ENCODE measurements at regions not wholly inside any gene's neighbourhood (a gene's known extent, or its start where the extent isn't known, plus 50 kb on each side); places are given as distances from the start of the nearest gene placed in this dataset.

- Histone ChIP-seq H2BK12ac (ENCODE audit: low read depth, low read length) (no peak overlapping the region), H3K18ac (ENCODE audit: extremely low read depth, low read length) (no peak overlapping the region), H4K5ac (ENCODE audit: insufficient read length, low read depth, low read length) (no peak overlapping the region), H3K79me2 (ENCODE audit: control insufficient read depth in 1 of 2, insufficient read depth in 2 of 2, low read length in 2 of 2) (no peaks in the 10 kb centered on the region), H2BK15ac (ENCODE audit: low read length) (no peak overlapping the region), H3K9me3 (ENCODE audit: insufficient read depth in 2 of 2, low read depth in 1 of 2, low read length in 1 of 2) (no peaks in the 10 kb centered on the region), H3K23me2 (ENCODE audit: low read depth, low read length) (no peaks in the 10 kb centered on the region), H3K36me3 (ENCODE audit: control insufficient read depth in 2 of 4, insufficient read depth in 4 of 4, low read length in 3 of 4) (no peaks in the 10 kb centered on the region), H3K4me3 (ENCODE audit: extremely low read depth in 1 of 4, insufficient read depth in 2 of 4, low read depth in 3 of 4, low read length in 4 of 4) (no peak overlapping the region), H4K20me1 (replicated peaks in 1 of 2; ENCODE audit: control insufficient read depth in 1 of 2, insufficient read depth in 2 of 2, low read length in 2 of 2) (no peaks in the 10 kb centered on the region), H2BK20ac (ENCODE audit: low read length) (no peak overlapping the region), H3K4me2 (ENCODE audit: insufficient read depth in 1 of 2, low read depth in 2 of 2, low read length in 2 of 2) (no peak overlapping the region), H3K23ac (ENCODE audit: insufficient read length) (no peak overlapping the region), H2BK120ac (replicated peaks; ENCODE audit: low read depth, low read length) (no peak overlapping the region), H3K4me1 (replicated peaks in 1 of 4; ENCODE audit: control insufficient read depth in 3 of 4, insufficient read depth in 4 of 4, low read length in 3 of 4) (no peaks in the 10 kb centered on the region), H3K4ac (replicated peaks; ENCODE audit: insufficient read length, low read depth, low read length) (no peak overlapping the region), H3K27me3 (replicated peaks in 1 of 4; ENCODE audit: control insufficient read depth in 3 of 4, extremely low read depth in 1 of 4, insufficient read depth in 3 of 4, low read length in 3 of 4) (no peaks in the 10 kb centered on the region), H2AK5ac (ENCODE audit: low read depth, low read length) (no peak overlapping the region), H4K91ac (replicated peaks; ENCODE audit: insufficient read length, low read length) (no peak overlapping the region), H4K8ac (ENCODE audit: extremely low read depth, insufficient read depth, low read length) (no peak overlapping the region), H2AFZ (ENCODE audit: low read length) (no peak overlapping the region), H3K9ac (replicated peaks in 1 of 4; ENCODE audit: extremely low read depth in 1 of 4, low read depth in 3 of 4, low read length in 3 of 4) (no peak overlapping the region), H2BK5ac (ENCODE audit: low read depth, low read length) (no peak overlapping the region), H3K14ac (ENCODE audit: insufficient read length) (no peak overlapping the region), H3K27ac (ENCODE audit: low read depth, low read length) (no peak overlapping the region), H3K79me1 (ENCODE audit: low read depth, low read length) (no peaks in the 10 kb centered on the region), H3K56ac (replicated peaks; ENCODE audit: insufficient read length, low read depth, low read length) (no peak overlapping the region)
- TF ChIP-seq RXRA (IDR thresholded peaks at IDR 0.05; ENCODE audit: insufficient read depth, low read depth, low read length) (no peak), KDM5A (IDR thresholded peaks at IDR 0.05; ENCODE audit: low read length) (no peak), TBP (IDR thresholded peaks at IDR 0.05; ENCODE audit: low read depth, low read length) (no peak), PHF8 (conservative IDR thresholded peaks at IDR 0.05; ENCODE audit: low read depth, low read length) (no peak)
- FAIRE-seq (no peak), DNase-seq (ENCODE audit: low read depth in 1 of 2, low spot score in 2 of 2) (no peak)
- CTCF ChIA-PET (ENCODE audit: partially characterized antibody): interaction anchor here (0.5 to 1.5 kb wide), 4 partner anchors 87 to 411 kb away, joined by 3 to 6 read pairs (median 4); no protein-coding TSS in a partner anchor
- POLR2A ChIA-PET (ENCODE audit: partially characterized antibody): no interaction called here
- WGBS, 2 experiments (ENCODE audit: extremely low coverage in 1 of 2, insufficient coverage in 1 of 2, insufficient read length in 1 of 2, insufficient replicate concordance in 2 of 2, low coverage in 1 of 2, low lambda C conversion rate in 2 of 2, missing lambda C conversion rate in 1 of 2): 92% methylated on average over 2 of the region's 2 CpGs; no CpG with 5 or more reads in 1 of the 2 experiments
These were observed 180.5 kb upstream of the MPHOSPH6 start for GRCh38 chr16:82350560-82350959.

Data from H1 (cell line).